IMR-90 (cell line): ENCODE measurements at regions not wholly inside any gene's neighbourhood (a gene's known extent, or its start where the extent isn't known, plus 50 kb on each side); places are given as distances from the start of the nearest gene placed in this dataset.

Experiments used
- ATAC-seq: fragments of 200-7000 bp; cut with Tn5 transposase; 2 replicates; pipeline ENCODE4 v1.9.1; 2020; ENCODE audit warnings: low read depth, mild to moderate bottlenecking, moderate library complexity
- BruUV-seq: library from RNA; stranded (reverse); fragments of 400-500 nt; replicated peaks from 2 replicates; lab custom pipeline; 2021; lab: Mats Ljungman, UMichigan
- CTCF ChIA-PET: fragments of 300-600 bp; formaldehyde crosslinking; extraction: SDS; loops from one replicate; lab custom pipeline; 2021; ENCODE audit warnings: antibody characterized with exemption; lab: Yijun Ruan, JAX
- POLR2A ChIA-PET: fragments of 300-600 bp; sonication (Branson Sonifier 250); formaldehyde crosslinking; loops from one replicate; lab custom pipeline; 2022; ENCODE audit warnings: antibody characterized with exemption; ENCODE audit not compliant: unreplicated experiment; lab: Charles Lee
- DNase-seq: peaks from one replicate; pipeline ENCODE4 v3.0.0; 2013
- H2AFZ ChIP-seq: replicated peaks from 2 replicates; pipeline ENCODE3; 2013; ENCODE audit warnings: low read length, mild to moderate bottlenecking; ENCODE audit not compliant: poor library complexity
- H2AK5ac ChIP-seq: 2 replicates; pipeline ENCODE4 v1.6.1; 2013; ENCODE audit warnings: low read depth, low read length, inconsistent platforms
- H2AK9ac ChIP-seq: replicated peaks from 2 replicates; pipeline ENCODE3; 2013; ENCODE audit warnings: mild to moderate bottlenecking, low read depth, low read length, moderate library complexity; ENCODE audit not compliant: poor library complexity
- H2BK120ac ChIP-seq: 2 replicates; pipeline ENCODE4 v1.6.1; 2013; ENCODE audit warnings: low read depth, low read length, inconsistent platforms
- H2BK15ac ChIP-seq: 3 replicates; pipeline ENCODE4 v1.6.1; 2013; ENCODE audit warnings: low read depth, low read length, inconsistent platforms
- H2BK20ac ChIP-seq: 2 replicates; pipeline ENCODE4 v1.6.1; 2013; ENCODE audit warnings: low read depth, mild to moderate bottlenecking, inconsistent platforms, low read length, moderate library complexity
- H2BK5ac ChIP-seq: 2 replicates; pipeline ENCODE4 v1.6.1; 2013; ENCODE audit warnings: mild to moderate bottlenecking, low read depth, low read length, inconsistent platforms; ENCODE audit not compliant: poor library complexity, severe bottlenecking
- H3K14ac ChIP-seq: replicated peaks from 2 replicates; pipeline ENCODE4 v1.6.1; 2013; ENCODE audit warnings: low read depth, low read length, inconsistent platforms
- H3K18ac ChIP-seq: 2 replicates; pipeline ENCODE4 v1.6.1; 2013; ENCODE audit warnings: low read depth, low read length, control low read depth
- H3K23ac ChIP-seq: 2 replicates; pipeline ENCODE4 v1.6.1; 2013; ENCODE audit warnings: low read depth, low read length, inconsistent platforms
- H3K27ac ChIP-seq: 2 replicates; pipeline ENCODE4 v1.5.1; 2013; ENCODE audit warnings: mild to moderate bottlenecking, control low read depth, low read length; ENCODE audit not compliant: insufficient read depth
- H3K27me3 ChIP-seq: 2 replicates; pipeline ENCODE4 v1.6.1; 2013; ENCODE audit warnings: low read length; ENCODE audit not compliant: control insufficient read depth, insufficient read depth
- H3K36me3 ChIP-seq: 2 replicates; pipeline ENCODE4 v1.6.1; 2013; ENCODE audit warnings: low read length, mixed read lengths; ENCODE audit not compliant: control insufficient read depth, insufficient read depth
- H3K4ac ChIP-seq: 2 replicates; pipeline ENCODE4 v1.6.1; 2013; ENCODE audit warnings: low read depth, low read length, inconsistent platforms
- H3K4me1 ChIP-seq: 2 replicates; pipeline ENCODE4 v1.6.1; 2013; ENCODE audit warnings: low read length, mixed read lengths; ENCODE audit not compliant: control insufficient read depth, insufficient read depth
- H3K4me2 ChIP-seq: 2 replicates; pipeline ENCODE4 v1.6.1; 2013; ENCODE audit warnings: low read depth, mild to moderate bottlenecking, control low read depth, low read length, moderate library complexity
- H3K4me3 ChIP-seq: 2 replicates; pipeline ENCODE4 v1.5.1; 2013; ENCODE audit warnings: low read depth, mild to moderate bottlenecking, control low read depth, low read length, moderate library complexity; ENCODE audit not compliant: insufficient read depth
- H3K56ac ChIP-seq: 2 replicates; pipeline ENCODE4 v1.6.1; 2013; ENCODE audit warnings: low read length, inconsistent platforms; ENCODE audit not compliant: insufficient read depth; ENCODE audit errors: extremely low read depth
- H3K79me1 ChIP-seq, 2 experiments: 2 replicates each; pipeline ENCODE4 v1.6.1; 2013; ENCODE audit warnings: low read length in 2 of 2, inconsistent platforms in 1 of 2, low read depth in 1 of 2
- H3K9ac ChIP-seq: 2 replicates; pipeline ENCODE4 v1.6.1; 2013; ENCODE audit warnings: low read depth, low read length, control low read depth
- H3K9me1 ChIP-seq: 2 replicates; pipeline ENCODE4 v1.6.1; 2013; ENCODE audit warnings: low read length, inconsistent platforms; ENCODE audit not compliant: insufficient read depth
- H3K9me3 ChIP-seq: 2 replicates; pipeline ENCODE4 v1.6.1; 2013; ENCODE audit warnings: low read length; ENCODE audit not compliant: control insufficient read depth, insufficient read depth
- H4K20me1 ChIP-seq: 2 replicates; pipeline ENCODE4 v1.6.1; 2013; ENCODE audit warnings: low read length, inconsistent platforms; ENCODE audit not compliant: insufficient read depth
- H4K5ac ChIP-seq: 2 replicates; pipeline ENCODE4 v1.6.1; 2013; ENCODE audit warnings: mild to moderate bottlenecking, low read depth, low read length, control low read depth
- H4K8ac ChIP-seq, 2 experiments: 2 replicates each; pipeline ENCODE4 v1.6.1; 2013; ENCODE audit warnings: low read depth in 2 of 2, low read length in 2 of 2, control low read depth in 1 of 2, inconsistent platforms in 1 of 2
- H4K91ac ChIP-seq: 2 replicates; pipeline ENCODE4 v1.6.1; 2013; ENCODE audit warnings: low read depth, low read length, inconsistent platforms; ENCODE audit not compliant: insufficient read depth
- CEBPB ChIP-seq: IDR thresholded peaks from 2 replicates; pipeline ENCODE4 v1.6.1; 2012; ENCODE audit warnings: low read depth, low read length, improper control_type of control experiment
- MAFK ChIP-seq: IDR thresholded peaks from 2 replicates; pipeline ENCODE4 v1.6.1; 2012; ENCODE audit warnings: low read depth, low read length, improper control_type of control experiment
- MAZ ChIP-seq: IDR thresholded peaks from 2 replicates; pipeline ENCODE4 v1.6.1; 2012; ENCODE audit warnings: low read depth, mild to moderate bottlenecking, low read length, improper control_type of control experiment, moderate library complexity, borderline replicate concordance
- MXI1 ChIP-seq: IDR thresholded peaks from 2 replicates; pipeline ENCODE4 v1.6.1; 2012; ENCODE audit warnings: low read depth, mild to moderate bottlenecking, low read length, moderate library complexity, borderline replicate concordance
- RAD21 ChIP-seq: IDR thresholded peaks from 2 replicates; pipeline ENCODE4 v1.6.1; 2012; ENCODE audit warnings: low read length, improper control_type of control experiment
- RCOR1 ChIP-seq: IDR thresholded peaks from 2 replicates; pipeline ENCODE4 v1.6.1; 2012; ENCODE audit warnings: mild to moderate bottlenecking, low read length, improper control_type of control experiment; ENCODE audit not compliant: insufficient replicate concordance
- RFX5 ChIP-seq: IDR thresholded peaks from 2 replicates; pipeline ENCODE4 v1.8.0; 2012; ENCODE audit warnings: low read depth, mild to moderate bottlenecking, low read length, moderate library complexity
- SMC3 ChIP-seq: fragments of 150-350 bp; IDR thresholded peaks from 2 replicates; pipeline ENCODE4 v1.6.1; 2016; ENCODE audit warnings: low read depth, mild to moderate bottlenecking, antibody characterized with exemption, low read length, moderate library complexity
- WGBS, 2 experiments: methylation state at CpG; one replicate each; pipeline versions ENCODE4 v1.1.5 to v1.1.7; 2013; ENCODE audit warnings: missing lambda C conversion rate in 2 of 2; ENCODE audit not compliant: insufficient read length in 1 of 2; ENCODE audit errors: extremely low coverage in 2 of 2; 5-methylcytosine and 5-hydroxymethylcytosine counted together
- dilution Hi-C: fragments of 300-500 bp; cut with HindIII; formaldehyde crosslinking; loops from one replicate; pipeline ENCODE4 v1.14.3; 2018; ENCODE audit warnings: low sequenced_read_pairs; ENCODE audit not compliant: unreplicated experiment
- in situ Hi-C: fragments of 300-500 bp; cut with MboI; formaldehyde crosslinking; loops from 3 replicates; pipeline ENCODE4 v1.14.3; 2019; ENCODE audit warnings: low sequenced_read_pairs, inconsistent platforms, mixed read lengths
- intact Hi-C: fragments of 100-400 bp; cut with micrococcal nuclease; formaldehyde crosslinking; loops from 2 replicates; pipeline ENCODE4 v1.10.0; 2022
- TF ChIP-seq, protein P1 (sequence below): fragments of 150-350 bp; IDR thresholded peaks from 2 replicates; pipeline ENCODE4 v1.6.1; 2017; ENCODE audit warnings: mild to moderate bottlenecking, antibody characterized with exemption, low read length, low read depth
- TF ChIP-seq, protein P2 (sequence below): conservative IDR thresholded peaks from 2 replicates; pipeline ENCODE4 v1.5.1; 2012; ENCODE audit warnings: mild to moderate bottlenecking, low read depth, low read length, improper control_type of control experiment

DNA sequence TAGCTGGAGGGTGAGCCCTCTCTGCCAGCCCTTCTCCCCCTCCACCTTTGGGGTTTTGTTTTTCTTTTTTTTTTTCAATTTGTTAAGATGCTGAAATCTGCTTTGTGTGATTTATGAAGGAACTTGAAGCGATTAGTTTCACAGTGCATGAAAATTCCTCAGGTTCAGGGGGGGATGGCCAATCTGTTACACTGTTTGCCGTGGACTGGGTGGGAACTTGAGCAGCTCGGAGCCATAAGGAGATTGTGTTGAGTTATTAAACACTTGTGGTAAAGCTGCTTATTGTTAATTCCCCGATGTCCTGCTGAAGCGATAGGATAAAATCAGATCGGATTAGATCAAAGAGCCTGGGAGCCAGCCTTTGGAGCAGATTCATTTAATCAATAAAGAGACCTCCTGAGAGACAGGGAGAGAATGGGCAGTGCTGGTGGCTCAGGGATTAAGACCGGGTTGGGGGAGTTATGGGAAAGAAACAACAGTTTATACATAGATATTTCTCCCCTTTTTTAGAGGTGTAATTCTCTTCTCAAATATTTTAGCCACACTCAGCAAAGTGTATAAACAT lies 105.8 kb upstream of the SPATA31D4 start:
- peaks cover 25% of the 10 kb centered on the region for H3K4me1 ChIP-seq
- H3K9me1 ChIP-seq: peaks cover 6% of the 10 kb centered on the region
- peak overlapping the region; percentile 6 for H2BK120ac ChIP-seq
- BruUV-seq: no TSS peak
- TF ChIP-seq CEBPB (no peak), SMC3 (no peak), MAFK (no peak), MXI1 (no peak), RCOR1 (no peak), RFX5 (no peak), RAD21 (no peak), MAZ (no peak)
- TF ChIP-seq, protein P1, sequence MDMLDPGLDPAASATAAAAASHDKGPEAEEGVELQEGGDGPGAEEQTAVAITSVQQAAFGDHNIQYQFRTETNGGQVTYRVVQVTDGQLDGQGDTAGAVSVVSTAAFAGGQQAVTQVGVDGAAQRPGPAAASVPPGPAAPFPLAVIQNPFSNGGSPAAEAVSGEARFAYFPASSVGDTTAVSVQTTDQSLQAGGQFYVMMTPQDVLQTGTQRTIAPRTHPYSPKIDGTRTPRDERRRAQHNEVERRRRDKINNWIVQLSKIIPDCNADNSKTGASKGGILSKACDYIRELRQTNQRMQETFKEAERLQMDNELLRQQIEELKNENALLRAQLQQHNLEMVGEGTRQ: no peak
- TF ChIP-seq, protein P2, sequence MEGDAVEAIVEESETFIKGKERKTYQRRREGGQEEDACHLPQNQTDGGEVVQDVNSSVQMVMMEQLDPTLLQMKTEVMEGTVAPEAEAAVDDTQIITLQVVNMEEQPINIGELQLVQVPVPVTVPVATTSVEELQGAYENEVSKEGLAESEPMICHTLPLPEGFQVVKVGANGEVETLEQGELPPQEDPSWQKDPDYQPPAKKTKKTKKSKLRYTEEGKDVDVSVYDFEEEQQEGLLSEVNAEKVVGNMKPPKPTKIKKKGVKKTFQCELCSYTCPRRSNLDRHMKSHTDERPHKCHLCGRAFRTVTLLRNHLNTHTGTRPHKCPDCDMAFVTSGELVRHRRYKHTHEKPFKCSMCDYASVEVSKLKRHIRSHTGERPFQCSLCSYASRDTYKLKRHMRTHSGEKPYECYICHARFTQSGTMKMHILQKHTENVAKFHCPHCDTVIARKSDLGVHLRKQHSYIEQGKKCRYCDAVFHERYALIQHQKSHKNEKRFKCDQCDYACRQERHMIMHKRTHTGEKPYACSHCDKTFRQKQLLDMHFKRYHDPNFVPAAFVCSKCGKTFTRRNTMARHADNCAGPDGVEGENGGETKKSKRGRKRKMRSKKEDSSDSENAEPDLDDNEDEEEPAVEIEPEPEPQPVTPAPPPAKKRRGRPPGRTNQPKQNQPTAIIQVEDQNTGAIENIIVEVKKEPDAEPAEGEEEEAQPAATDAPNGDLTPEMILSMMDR: no peak
- DNase-seq: no peak
- peak overlapping the region; percentile 62 for H2AK5ac ChIP-seq
- H3K9ac ChIP-seq: no peak overlapping the region
- peak overlapping the region in 1 of 2 experiments; percentile 40; a peak in 1 of 4 replicates for H4K8ac ChIP-seq
- peak overlapping the region; percentile 64; the same call in 1 of the 3 replicates for H2BK15ac ChIP-seq
- H3K36me3 ChIP-seq: no peaks in the 10 kb centered on the region
- no peak overlapping the region for H3K27ac ChIP-seq
- H3K14ac ChIP-seq: peak overlapping the region; percentile 34; the same call in 1 of the 2 replicates
- no peak overlapping the region for H3K23ac ChIP-seq
- no peak overlapping the region for H2BK5ac ChIP-seq
- H3K4me2 ChIP-seq: no peak overlapping the region
- no peaks in the 10 kb centered on the region for H3K9me3 ChIP-seq
- in situ Hi-C loops: no loop called here
- H4K20me1 ChIP-seq: no peaks in the 10 kb centered on the region
- H4K5ac ChIP-seq: peak overlapping the region; percentile 10
- dilution Hi-C loops: no loop called here
- H4K91ac ChIP-seq: peak overlapping the region; percentile 9; the same call in 1 of the 2 replicates
- H2AFZ ChIP-seq: no peak overlapping the region
- peak overlapping the region; percentile 34; the same call in 1 of the 2 replicates for H3K18ac ChIP-seq
- 70% methylated on average over 2 of the region's 7 CpGs; no CpG with 5 or more reads in 1 of the 2 experiments for WGBS, 2 experiments
- no peak overlapping the region for H3K56ac ChIP-seq
- H2BK20ac ChIP-seq: peak overlapping the region; percentile 22; the same call in 1 of the 2 replicates
- ATAC-seq: no peak
- intact Hi-C loops: no loop called here
- CTCF ChIA-PET: no interaction called here
- no peaks in the 10 kb centered on the region for H3K79me1 ChIP-seq
- H3K27me3 ChIP-seq: no peaks in the 10 kb centered on the region
- H3K4me3 ChIP-seq: no peak overlapping the region
- no peak overlapping the region for H2AK9ac ChIP-seq
- peak overlapping the region; percentile 30; the same call in 1 of the 2 replicates for H3K4ac ChIP-seq
- POLR2A ChIA-PET: no interaction called here
